ENCODE measurements at regions not wholly inside any gene's neighbourhood (a gene's known extent, or its start where the extent isn't known, plus 50 kb on each side); places are given as distances from the start of the nearest gene placed in this dataset.
A peak's percentile ranks its signal among the peaks of the same experiment; 100 is the strongest.

DNA sequence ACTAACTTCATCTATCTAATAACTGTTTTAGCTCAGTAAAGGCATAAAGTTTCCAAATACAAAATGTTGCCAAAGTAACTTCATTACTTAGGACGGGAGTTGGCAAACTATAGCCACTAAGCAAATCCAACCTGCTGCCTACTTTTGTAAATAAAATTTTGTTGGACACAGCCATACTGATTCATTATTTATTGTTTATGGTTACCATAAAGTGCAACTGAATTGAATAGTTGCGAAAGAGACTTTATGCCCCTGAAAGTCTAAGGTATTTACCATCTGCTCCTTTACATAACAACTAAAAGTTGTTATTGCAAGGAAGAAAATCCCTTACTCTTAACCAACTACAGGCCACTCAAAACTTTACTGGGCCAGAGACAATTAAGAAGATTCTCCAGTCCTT lies 256.7 kb upstream of the RBBP8 start:
- peak; percentile 86 for DNase-seq (ENCODE audit: low read depth)
- TF ChIP-seq, protein P1, sequence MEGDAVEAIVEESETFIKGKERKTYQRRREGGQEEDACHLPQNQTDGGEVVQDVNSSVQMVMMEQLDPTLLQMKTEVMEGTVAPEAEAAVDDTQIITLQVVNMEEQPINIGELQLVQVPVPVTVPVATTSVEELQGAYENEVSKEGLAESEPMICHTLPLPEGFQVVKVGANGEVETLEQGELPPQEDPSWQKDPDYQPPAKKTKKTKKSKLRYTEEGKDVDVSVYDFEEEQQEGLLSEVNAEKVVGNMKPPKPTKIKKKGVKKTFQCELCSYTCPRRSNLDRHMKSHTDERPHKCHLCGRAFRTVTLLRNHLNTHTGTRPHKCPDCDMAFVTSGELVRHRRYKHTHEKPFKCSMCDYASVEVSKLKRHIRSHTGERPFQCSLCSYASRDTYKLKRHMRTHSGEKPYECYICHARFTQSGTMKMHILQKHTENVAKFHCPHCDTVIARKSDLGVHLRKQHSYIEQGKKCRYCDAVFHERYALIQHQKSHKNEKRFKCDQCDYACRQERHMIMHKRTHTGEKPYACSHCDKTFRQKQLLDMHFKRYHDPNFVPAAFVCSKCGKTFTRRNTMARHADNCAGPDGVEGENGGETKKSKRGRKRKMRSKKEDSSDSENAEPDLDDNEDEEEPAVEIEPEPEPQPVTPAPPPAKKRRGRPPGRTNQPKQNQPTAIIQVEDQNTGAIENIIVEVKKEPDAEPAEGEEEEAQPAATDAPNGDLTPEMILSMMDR (IDR thresholded peaks at IDR 0.05; ENCODE audit: insufficient read depth, low read depth, low read length): no peak
- no peak overlapping the region for H3K4me3 ChIP-seq (ENCODE audit: low read depth, low read length)

DNA sequence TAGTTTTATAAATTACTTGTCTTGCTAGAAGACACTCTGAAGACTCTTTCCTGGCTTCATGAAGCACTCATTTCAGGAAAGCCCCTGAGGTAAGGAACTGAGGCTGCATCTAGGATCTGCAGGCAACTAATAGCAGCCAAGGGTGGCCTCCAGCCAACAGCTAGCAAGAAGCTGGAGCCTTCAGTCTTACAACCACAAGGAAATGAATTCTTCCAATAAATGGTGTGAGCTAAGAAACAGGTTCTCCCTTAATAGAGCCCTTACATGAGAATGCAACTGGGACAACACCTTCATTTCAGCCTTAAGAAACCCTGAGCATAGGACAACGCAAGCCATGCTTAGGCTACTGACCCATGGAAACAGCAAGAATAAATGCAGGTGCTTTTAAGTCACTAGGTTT lies 254.6 kb upstream of the RBBP8 start:
- no peak overlapping the region for H3K4me3 ChIP-seq (ENCODE audit: low read depth, low read length)
- DNase-seq (ENCODE audit: low read depth): no peak
- TF ChIP-seq, protein P1 (IDR thresholded peaks at IDR 0.05; ENCODE audit: insufficient read depth, low read depth, low read length): no peak

DNA sequence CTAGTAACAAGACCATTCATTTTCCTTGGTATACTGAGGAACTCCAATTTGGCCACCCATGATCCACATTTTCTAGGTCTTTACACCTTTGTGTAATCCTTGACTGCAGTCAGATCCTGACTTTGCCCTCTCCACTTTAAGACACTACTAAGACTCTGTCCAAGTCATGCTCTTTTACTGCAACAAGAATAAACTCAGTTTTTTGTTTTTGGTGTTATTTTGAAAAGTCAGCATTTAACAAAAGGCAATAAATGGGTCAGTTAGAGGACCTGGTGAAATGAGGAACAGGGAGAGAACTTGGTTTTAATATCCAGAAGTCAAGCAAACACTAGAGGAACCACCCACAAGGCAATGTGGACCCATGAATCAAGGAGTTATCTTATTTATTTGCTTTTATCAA lies 252.2 kb upstream of the RBBP8 start:
- no peak overlapping the region for H3K4me3 ChIP-seq (ENCODE audit: low read depth, low read length)
- TF ChIP-seq, protein P1 (IDR thresholded peaks at IDR 0.05; ENCODE audit: insufficient read depth, low read depth, low read length): no peak
- DNase-seq (ENCODE audit: low read depth): no peak

DNA sequence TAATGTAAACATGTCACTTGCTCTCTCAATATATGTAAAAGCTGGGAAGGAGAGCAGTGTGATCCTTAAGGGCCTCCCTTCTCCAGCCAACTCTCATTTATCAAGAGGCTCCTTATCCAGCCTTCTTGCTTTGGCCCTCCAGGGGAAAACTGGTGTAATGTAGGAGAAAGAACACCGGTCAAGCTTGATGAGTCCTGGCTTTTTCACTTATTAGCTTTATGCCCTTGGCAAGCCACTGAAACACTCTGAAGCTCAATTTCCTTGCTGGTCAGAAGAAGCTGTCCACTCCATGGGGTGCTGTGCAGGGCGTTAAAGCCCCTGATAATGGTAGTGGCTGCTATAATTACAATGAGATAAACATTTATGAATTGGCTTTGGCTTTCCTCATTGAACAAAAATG lies 251.2 kb upstream of the RBBP8 start:
- DNase-seq (ENCODE audit: low read depth): no peak
- TF ChIP-seq, protein P1 (IDR thresholded peaks at IDR 0.05; ENCODE audit: insufficient read depth, low read depth, low read length): no peak
- H3K4me3 ChIP-seq (ENCODE audit: low read depth, low read length): no peak overlapping the region

DNA sequence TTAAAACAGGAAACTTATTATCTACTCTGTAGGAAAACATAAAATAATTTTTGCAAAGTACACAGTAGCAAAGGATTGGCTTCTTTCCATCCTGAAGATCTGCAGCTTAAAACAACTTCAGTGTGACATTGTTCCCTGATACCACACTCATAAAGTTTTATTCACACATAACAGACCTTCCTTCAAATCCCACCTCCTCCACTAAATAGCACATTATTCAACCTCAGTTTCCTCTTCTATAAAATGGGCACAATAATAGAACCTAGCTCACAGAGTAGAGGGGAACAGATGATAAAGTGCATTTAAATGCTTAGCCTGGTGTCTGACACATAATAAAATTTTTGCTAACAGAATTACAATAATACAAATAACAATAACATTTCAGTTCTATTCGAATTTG lies 250.4 kb upstream of the RBBP8 start:
- TF ChIP-seq, protein P1 (IDR thresholded peaks at IDR 0.05; ENCODE audit: insufficient read depth, low read depth, low read length): no peak
- DNase-seq (ENCODE audit: low read depth): no peak
- H3K4me3 ChIP-seq (ENCODE audit: low read depth, low read length): no peak overlapping the region

DNA sequence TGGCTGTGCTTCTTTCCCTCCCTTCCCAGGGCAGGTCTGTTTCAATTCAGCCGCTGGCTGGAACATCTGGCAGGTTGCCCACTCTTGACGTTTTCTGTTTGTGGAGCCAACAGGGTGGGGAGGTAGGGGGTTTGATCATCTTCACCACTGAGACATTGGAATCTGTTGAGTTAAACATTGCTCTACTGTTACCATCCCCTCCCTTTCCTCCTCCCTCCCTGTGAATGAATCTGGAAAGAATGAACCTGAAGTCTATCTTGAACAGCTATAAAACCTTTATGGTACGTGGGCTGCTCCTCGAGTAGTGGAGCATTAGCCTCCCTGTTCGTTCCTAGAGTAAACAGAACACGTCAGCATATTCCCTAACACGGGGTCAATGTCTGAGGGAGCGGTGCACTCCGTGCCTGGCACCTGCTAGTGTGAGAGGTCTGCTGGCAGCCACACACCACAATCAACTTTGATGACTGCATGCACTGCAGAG lies 249.9 kb upstream of the RBBP8 start:
- no peak overlapping the region for H3K4me3 ChIP-seq (ENCODE audit: low read depth, low read length)
- TF ChIP-seq, protein P1 (IDR thresholded peaks at IDR 0.05; ENCODE audit: insufficient read depth, low read depth, low read length): no peak
- DNase-seq (ENCODE audit: low read depth): peak; percentile 93

DNA sequence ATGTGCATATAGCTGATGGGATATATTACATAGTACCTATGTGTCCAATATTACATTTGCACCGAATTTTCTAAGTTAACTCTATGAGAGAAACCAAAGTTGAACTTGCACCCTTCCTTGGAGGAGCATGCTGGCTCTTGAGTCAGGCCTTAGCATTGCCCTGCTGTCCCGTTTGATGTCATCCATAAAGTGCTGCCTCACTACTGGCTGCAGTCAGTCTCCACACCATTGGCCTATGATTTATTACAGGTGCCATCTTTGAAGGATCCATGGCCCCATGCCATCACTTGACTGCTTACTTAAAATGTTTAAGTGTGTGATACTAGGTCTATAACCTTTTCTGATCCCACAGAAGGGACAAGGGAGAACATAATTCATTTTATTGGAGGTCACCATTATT lies 249.3 kb upstream of the RBBP8 start:
- TF ChIP-seq, protein P1 (IDR thresholded peaks at IDR 0.05; ENCODE audit: insufficient read depth, low read depth, low read length): no peak
- DNase-seq (ENCODE audit: low read depth): no peak
- H3K4me3 ChIP-seq (ENCODE audit: low read depth, low read length): no peak overlapping the region
